H1 (cell line): ENCODE measurements at regions not wholly inside any gene's neighbourhood (a gene's known extent, or its start where the extent isn't known, plus 50 kb on each side); places are given as distances from the start of the nearest gene placed in this dataset.

Source experiments
- CTCF ChIA-PET: fragments of 300-600 bp; sonication (Branson Sonifier 250); formaldehyde crosslinking; loops from one replicate; lab custom pipeline; 2021; ENCODE audit not compliant: partially characterized antibody; lab: Charles Lee
- POLR2A ChIA-PET: fragments of 300-600 bp; sonication (Branson Sonifier 250); formaldehyde crosslinking; loops from one replicate; lab custom pipeline; 2021; ENCODE audit warnings: inconsistent platforms; ENCODE audit not compliant: partially characterized antibody; lab: Charles Lee
- DNase-seq, 2 experiments: peaks; one replicate each; pipeline versions ENCODE4 v3.0.0 to v3.0.0-alpha.2; 2010 to 2022; ENCODE audit warnings: low spot score in 2 of 2, low read depth in 1 of 2, mixed read lengths in 1 of 2
- FAIRE-seq: peaks from 2 replicates; lab custom pipeline; 2011; peaks lifted over from hg19 to GRCh38; lab: Jason Lieb, UNC
- H2AFZ ChIP-seq: 2 replicates; pipeline ENCODE4 v1.8.1; 2012; ENCODE audit warnings: low read length, inconsistent platforms
- H2AK5ac ChIP-seq: 2 replicates; pipeline ENCODE4 v1.6.1; 2013; ENCODE audit warnings: low read depth, low read length
- H2BK120ac ChIP-seq: replicated peaks from 2 replicates; pipeline ENCODE3; 2013; ENCODE audit warnings: low read depth, low read length, inconsistent platforms
- H2BK12ac ChIP-seq: 2 replicates; pipeline ENCODE4 v1.6.1; 2013; ENCODE audit warnings: low read depth, low read length
- H2BK15ac ChIP-seq: 2 replicates; pipeline ENCODE4 v1.6.1; 2013; ENCODE audit warnings: low read length
- H2BK20ac ChIP-seq: 2 replicates; pipeline ENCODE4 v1.6.1; 2013; ENCODE audit warnings: low read length
- H2BK5ac ChIP-seq: 2 replicates; pipeline ENCODE4 v1.6.1; 2013; ENCODE audit warnings: low read depth, low read length
- H3K14ac ChIP-seq: 2 replicates; pipeline ENCODE4 v1.6.1; 2013; ENCODE audit warnings: inconsistent platforms; ENCODE audit not compliant: insufficient read length
- H3K18ac ChIP-seq: 2 replicates; pipeline ENCODE4 v1.6.1; 2013; ENCODE audit warnings: low read length; ENCODE audit errors: extremely low read depth
- H3K23ac ChIP-seq: 2 replicates; pipeline ENCODE4 v1.6.1; 2013; ENCODE audit warnings: inconsistent platforms; ENCODE audit not compliant: insufficient read length
- H3K23me2 ChIP-seq: 2 replicates; pipeline ENCODE4 v1.6.1; 2013; ENCODE audit warnings: low read depth, low read length
- H3K27ac ChIP-seq: 2 replicates; pipeline ENCODE4 v1.6.1; 2011; ENCODE audit warnings: low read depth, low read length, inconsistent platforms
- H3K27me3 ChIP-seq, 4 experiments: replicated peaks in 1 of 4; 1 replicate in 1 of 4; 2 replicates in 3 of 4; pipeline versions ENCODE4 v1.6.1 to v1.8.1; 2011 to 2013; ENCODE audit warnings: low read length in 3 of 4, mild to moderate bottlenecking in 3 of 4, inconsistent platforms in 2 of 4, mixed read lengths in 2 of 4, moderate library complexity in 1 of 4; ENCODE audit not compliant: control insufficient read depth in 3 of 4, insufficient read depth in 3 of 4; ENCODE audit errors: extremely low read depth in 1 of 4
- H3K36me3 ChIP-seq, 4 experiments: 2 replicates each; pipeline versions ENCODE4 v1.6.1 to v1.8.1; 2011 to 2013; ENCODE audit warnings: mild to moderate bottlenecking in 4 of 4, low read length in 3 of 4, moderate library complexity in 2 of 4, control low read depth in 1 of 4, inconsistent platforms in 1 of 4; ENCODE audit not compliant: insufficient read depth in 4 of 4, control insufficient read depth in 2 of 4
- H3K4ac ChIP-seq: replicated peaks from 2 replicates; pipeline ENCODE3; 2013; ENCODE audit warnings: low read length, low read depth, mixed read lengths, inconsistent platforms; ENCODE audit not compliant: insufficient read length
- H3K4me1 ChIP-seq, 4 experiments: replicated peaks in 1 of 4; 1 replicate in 1 of 4; 2 replicates in 3 of 4; pipeline versions ENCODE4 v1.6.1 to v1.8.1; 2011 to 2013; ENCODE audit warnings: low read length in 3 of 4, inconsistent platforms in 2 of 4, mixed read lengths in 1 of 4; ENCODE audit not compliant: insufficient read depth in 4 of 4, control insufficient read depth in 3 of 4
- H3K4me2 ChIP-seq, 2 experiments: 2 replicates each; pipeline versions ENCODE4 v1.6.1 to v1.8.1; 2011 to 2013; ENCODE audit warnings: low read depth in 2 of 2, low read length in 2 of 2, control low read depth in 1 of 2, inconsistent platforms in 1 of 2, mild to moderate bottlenecking in 1 of 2; ENCODE audit not compliant: insufficient read depth in 1 of 2
- H3K4me3 ChIP-seq, 4 experiments: fragments of 200-600, 300-600 bp in 1 of 4; sonication (generic), shearing (Covaris generic), sonication (Bioruptor Twin) in 1 of 4; 2 replicates each; pipeline versions ENCODE4 v1.5.1 to v1.8.1; 2011 to 2016; ENCODE audit warnings: low read length in 4 of 4, low read depth in 3 of 4, control low read depth in 2 of 4, inconsistent platforms in 2 of 4, mild to moderate bottlenecking in 2 of 4, mixed read lengths in 1 of 4, moderate library complexity in 1 of 4; ENCODE audit not compliant: insufficient read depth in 2 of 4; ENCODE audit errors: extremely low read depth in 1 of 4
- H3K56ac ChIP-seq: replicated peaks from 2 replicates; pipeline ENCODE3; 2013; ENCODE audit warnings: low read depth, mild to moderate bottlenecking, mixed read lengths, low read length, inconsistent platforms; ENCODE audit not compliant: insufficient read length
- H3K79me1 ChIP-seq: 2 replicates; pipeline ENCODE4 v1.6.1; 2013; ENCODE audit warnings: low read depth, low read length, control low read depth
- H3K79me2 ChIP-seq, 2 experiments: 2 replicates each; pipeline versions ENCODE4 v1.6.1 to v1.8.1; 2012 to 2013; ENCODE audit warnings: low read length in 2 of 2, mild to moderate bottlenecking in 2 of 2, inconsistent platforms in 1 of 2; ENCODE audit not compliant: insufficient read depth in 2 of 2, control insufficient read depth in 1 of 2
- H3K9ac ChIP-seq, 4 experiments: replicated peaks in 1 of 4; 1 replicate in 1 of 4; 2 replicates in 3 of 4; pipeline versions ENCODE4 v1.6.1 to v1.8.1; 2011 to 2013; ENCODE audit warnings: low read depth in 3 of 4, low read length in 3 of 4, control low read depth in 2 of 4, mild to moderate bottlenecking in 2 of 4, moderate library complexity in 2 of 4, inconsistent platforms in 1 of 4; ENCODE audit errors: extremely low read depth in 1 of 4
- H3K9me3 ChIP-seq, 2 experiments: 2 replicates each; pipeline versions ENCODE4 v1.6.1 to v1.8.1; 2012 to 2013; ENCODE audit warnings: mild to moderate bottlenecking in 2 of 2, moderate library complexity in 2 of 2, control low read depth in 1 of 2, inconsistent platforms in 1 of 2, low read depth in 1 of 2, low read length in 1 of 2, mixed read lengths in 1 of 2; ENCODE audit not compliant: insufficient read depth in 2 of 2
- H4K20me1 ChIP-seq, 2 experiments: replicated peaks in 1 of 2; 2 replicates each; pipeline versions ENCODE3 to v1.8.1; 2011 to 2013; ENCODE audit warnings: inconsistent platforms in 2 of 2, low read length in 2 of 2, mild to moderate bottlenecking in 1 of 2; ENCODE audit not compliant: insufficient read depth in 2 of 2, control insufficient read depth in 1 of 2
- H4K5ac ChIP-seq: 2 replicates; pipeline ENCODE4 v1.6.1; 2013; ENCODE audit warnings: low read length, low read depth, mixed read lengths, inconsistent platforms; ENCODE audit not compliant: insufficient read length
- H4K8ac ChIP-seq: 2 replicates; pipeline ENCODE4 v1.8.0; 2013; ENCODE audit warnings: mild to moderate bottlenecking, moderate library complexity, low read length, inconsistent platforms; ENCODE audit not compliant: insufficient read depth; ENCODE audit errors: extremely low read depth
- H4K91ac ChIP-seq: replicated peaks from 2 replicates; pipeline ENCODE3; 2013; ENCODE audit warnings: low read length, mixed read lengths, inconsistent platforms; ENCODE audit not compliant: insufficient read length
- ASH2L ChIP-seq: fragments of 200-600, 300-600 bp; sonication (generic); IDR thresholded peaks from one replicate; pipeline ENCODE4 v1.7.1; 2017; ENCODE audit warnings: low read length
- BACH1 ChIP-seq: IDR thresholded peaks from 2 replicates; pipeline ENCODE4 v1.6.1; 2012; ENCODE audit warnings: low read length, improper control_type of control experiment
- CBX5 ChIP-seq: fragments of 300-800, 300-1000 bp; sonication (generic); IDR thresholded peaks from 2 replicates; pipeline ENCODE4 v1.7.1; 2016; ENCODE audit warnings: antibody characterized with exemption, low read length, low read depth
- CREB1 ChIP-seq: IDR thresholded peaks from 2 replicates; pipeline ENCODE4 v1.6.1; 2012; ENCODE audit warnings: inconsistent platforms
- CTCF ChIP-seq, 3 experiments: IDR thresholded peaks; 1 replicate in 2 of 3; 2 replicates in 1 of 3; pipeline versions ENCODE4 v1.5.1 to v1.6.1; 2011; ENCODE audit warnings: low read length in 3 of 3, mild to moderate bottlenecking in 3 of 3, inconsistent platforms in 2 of 3, low read depth in 1 of 3, moderate library complexity in 1 of 3; ENCODE audit not compliant: insufficient read depth in 1 of 3; ENCODE audit errors: control extremely low read depth in 1 of 3
- NANOG ChIP-seq: IDR thresholded peaks from 2 replicates; pipeline ENCODE4 v1.6.1; 2011; ENCODE audit warnings: low read length, low read depth, mild to moderate bottlenecking, inconsistent platforms; ENCODE audit not compliant: insufficient read depth, poor library complexity, severe bottlenecking
- RAD21 ChIP-seq, 2 experiments: IDR thresholded peaks in 1 of 2; conservative IDR thresholded peaks in 1 of 2; 2 replicates each; pipeline ENCODE4 v1.6.1; 2011; ENCODE audit warnings: low read depth in 2 of 2, low read length in 2 of 2, improper control_type of control experiment in 1 of 2, inconsistent platforms in 1 of 2, mild to moderate bottlenecking in 1 of 2, moderate library complexity in 1 of 2
- SIN3A ChIP-seq, 2 experiments: IDR thresholded peaks in 1 of 2; conservative IDR thresholded peaks in 1 of 2; 2 replicates each; pipeline ENCODE4 v1.6.1; 2011 to 2012; ENCODE audit warnings: low read length in 2 of 2, improper control_type of control experiment in 1 of 2, low read depth in 1 of 2, mild to moderate bottlenecking in 1 of 2
- SIRT6 ChIP-seq: IDR thresholded peaks from one replicate; pipeline ENCODE4 v1.7.1; 2012; ENCODE audit warnings: low read length, inconsistent platforms
- TCF12 ChIP-seq: IDR thresholded peaks from 2 replicates; pipeline ENCODE4 v1.6.1; 2011; ENCODE audit warnings: low read depth, mild to moderate bottlenecking, low read length
- ZNF274 ChIP-seq: IDR thresholded peaks from 2 replicates; pipeline ENCODE4 v1.7.0; 2012; ENCODE audit warnings: low read length, borderline replicate concordance; ENCODE audit errors: extremely low read depth
- WGBS, 2 experiments: shearing (Covaris generic) in 1 of 2; methylation state at CpG; one replicate each; pipeline versions ENCODE4 v1.1.6 to v1.1.7; 2013 to 2015; ENCODE audit warnings: low lambda C conversion rate in 2 of 2, mixed read lengths in 2 of 2, inconsistent platforms in 1 of 2, low coverage in 1 of 2, missing lambda C conversion rate in 1 of 2; ENCODE audit not compliant: insufficient replicate concordance in 2 of 2, insufficient coverage in 1 of 2, insufficient read length in 1 of 2; ENCODE audit errors: extremely low coverage in 1 of 2, missing lambda C conversion rate in 1 of 2; 5-methylcytosine and 5-hydroxymethylcytosine counted together

DNA sequence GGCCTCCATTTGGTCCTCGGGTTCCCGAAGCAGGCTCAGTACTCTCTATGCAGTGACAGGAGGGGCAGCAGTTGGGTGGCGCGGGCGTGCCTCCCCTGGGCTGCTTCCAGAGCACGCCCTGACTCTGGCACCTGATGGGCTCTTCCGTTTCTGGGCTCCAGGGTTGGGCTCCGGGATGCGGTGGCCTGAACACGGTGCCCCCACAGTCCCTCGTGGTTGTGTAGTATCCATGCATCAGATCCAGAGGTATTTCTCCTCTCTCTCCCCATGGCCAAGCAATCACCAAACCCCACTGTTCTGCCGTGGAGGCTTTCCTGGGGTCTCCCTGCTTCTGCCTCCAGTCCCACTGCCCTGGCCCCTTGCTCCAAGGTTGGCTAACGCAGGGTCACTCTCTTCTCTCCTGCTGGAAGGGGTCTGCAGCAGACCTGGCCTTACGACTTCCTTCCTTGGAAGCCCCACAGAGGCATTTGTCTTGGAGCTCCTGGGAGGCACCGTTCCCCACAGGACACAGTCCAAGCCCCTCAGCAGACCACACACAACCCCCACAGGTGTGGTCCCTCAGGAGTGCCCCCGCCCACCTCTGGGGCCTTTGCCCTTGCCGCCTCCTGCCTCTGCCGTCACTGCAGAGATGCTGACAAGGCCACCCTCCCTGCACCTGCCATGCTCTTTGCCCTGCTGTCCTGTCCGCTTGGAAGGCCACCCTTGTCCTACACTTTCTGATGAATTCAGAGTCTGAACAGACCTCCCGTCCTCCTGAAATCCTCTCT lies 136.6 kb upstream of the ASB18 start:
- FAIRE-seq: no peak
- H4K20me1 ChIP-seq: no peaks in the 10 kb centered on the region
- no peaks in the 10 kb centered on the region for H3K23me2 ChIP-seq
- no peak overlapping the region for H2AFZ ChIP-seq
- H3K9ac ChIP-seq: no peak overlapping the region
- no peak overlapping the region for H2BK12ac ChIP-seq
- no peaks in the 10 kb centered on the region for H3K9me3 ChIP-seq
- H3K36me3 ChIP-seq: no peaks in the 10 kb centered on the region
- H3K4me2 ChIP-seq: no peak overlapping the region
- no peaks in the 10 kb centered on the region for H3K79me2 ChIP-seq
- no peak overlapping the region for H3K14ac ChIP-seq
- DNase-seq: no peak
- 89% methylated on average over 19 of the region's 20 CpGs; no CpG with 5 or more reads in 1 of the 2 experiments for WGBS, 2 experiments
- H3K27ac ChIP-seq: no peak overlapping the region
- H3K4me1 ChIP-seq: peaks cover 0 to 7% (median 3%) of the 10 kb centered on the region in 4 experiments; a peak in 4 of 7 replicates
- H4K91ac ChIP-seq: no peak overlapping the region
- no peak overlapping the region for H2BK20ac ChIP-seq
- no peak overlapping the region for H3K18ac ChIP-seq
- no peak overlapping the region for H4K5ac ChIP-seq
- no peak overlapping the region for H3K56ac ChIP-seq
- H4K8ac ChIP-seq: no peak overlapping the region
- no peak overlapping the region for H2AK5ac ChIP-seq
- no peaks in the 10 kb centered on the region for H3K27me3 ChIP-seq
- no peak overlapping the region for H3K4ac ChIP-seq
- no peak overlapping the region for H2BK5ac ChIP-seq
- H3K4me3 ChIP-seq: no peak overlapping the region
- no peaks in the 10 kb centered on the region for H3K79me1 ChIP-seq
- no peak overlapping the region for H2BK15ac ChIP-seq
- H2BK120ac ChIP-seq: no peak overlapping the region
- H3K23ac ChIP-seq: no peak overlapping the region
- CTCF ChIA-PET: interaction anchor here (0.8 kb wide), 1 partner anchor 47 kb away, joined by 3 read pairs; no protein-coding TSS in a partner anchor
- POLR2A ChIA-PET: no interaction called here
- TF ChIP-seq CBX5 (no peak), SIRT6 (no peak), SIN3A (conservative IDR thresholded peaks at IDR 0.05 in 1 of 2, IDR thresholded peaks at IDR 0.05 in 1 of 2; ENCODE audit: low read depth in 1 of 2, low read length in 2 of 2) (no peak), CTCF (IDR thresholded peaks at IDR 0.05; ENCODE audit: control extremely low read depth in 1 of 3, insufficient read depth in 1 of 3, low read depth in 1 of 3, low read length in 3 of 3) (no peak), RAD21 (IDR thresholded peaks at IDR 0.05 in 1 of 2, conservative IDR thresholded peaks at IDR 0.05 in 1 of 2; ENCODE audit: low read depth in 2 of 2, low read length in 2 of 2) (no peak), NANOG (no peak), ZNF274 (no peak), CREB1 (no peak), BACH1 (no peak), ASH2L (no peak), TCF12 (no peak)
